Cardiac muscle cell (in vitro differentiated cells and primary cell): ENCODE measurements at regions not wholly inside any gene's neighbourhood (a gene's known extent, or its start where the extent isn't known, plus 50 kb on each side); places are given as distances from the start of the nearest gene placed in this dataset.

Experiments used
- DNase-seq, 2 donors: peaks; one replicate each; pipeline versions ENCODE4 v3.0.0 to v3.0.0-alpha.2; 2010 to 2017; ENCODE audit warnings: low read depth in 1 of 2, low spot score in 1 of 2
- H3K27ac ChIP-seq: fragments of 200-600 bp; sonication (generic); 2 replicates; pipeline ENCODE4 v1.5.1; 2016
- H3K27me3 ChIP-seq: fragments of 200-600 bp; sonication (generic); 2 replicates; pipeline ENCODE4 v1.6.0; 2016; ENCODE audit warnings: control low read depth
- H3K36me3 ChIP-seq: fragments of 200-600 bp; sonication (generic); 2 replicates; pipeline ENCODE4 v1.5.1; 2016; ENCODE audit warnings: control low read depth
- H3K4me1 ChIP-seq: fragments of 200-600 bp; sonication (generic); 2 replicates; pipeline ENCODE4 v1.8.1; 2017; ENCODE audit warnings: low read depth, mild to moderate bottlenecking, mixed run types
- H3K4me3 ChIP-seq: fragments of 200-600 bp; sonication (generic); 2 replicates; pipeline ENCODE4 v1.5.1; 2016; ENCODE audit warnings: mild to moderate bottlenecking
- H3K9me3 ChIP-seq: fragments of 200-600 bp; sonication (generic); 2 replicates; pipeline ENCODE4 v1.5.1; 2017; ENCODE audit warnings: low read depth, mild to moderate bottlenecking, control low read depth
- CTCF ChIP-seq: IDR thresholded peaks from 2 replicates; pipeline ENCODE4 v1.5.1; 2012; ENCODE audit warnings: low read depth, mild to moderate bottlenecking, low read length

- Histone ChIP-seq H3K27me3 (no peaks in the 10 kb centered on the region), H3K9me3 (no peaks in the 10 kb centered on the region), H3K4me3 (no peak overlapping the region), H3K27ac (no peak overlapping the region), H3K4me1 (no peaks in the 10 kb centered on the region), H3K36me3 (no peaks in the 10 kb centered on the region)
- no peak for TF ChIP-seq CTCF
- DNase-seq = no peak
Observed at GRCh38 chr12:89024580-89024979, 327.7 kb downstream of the DUSP6 start.

- DNase-seq = no peak
- Histone ChIP-seq H3K27ac (no peak overlapping the region), H3K9me3 (no peaks in the 10 kb centered on the region), H3K36me3 (no peaks in the 10 kb centered on the region), H3K4me1 (no peaks in the 10 kb centered on the region), H3K4me3 (no peak overlapping the region), H3K27me3 (no peaks in the 10 kb centered on the region)
- TF ChIP-seq CTCF = no peak
Observed at GRCh38 chr12:89023936-89024335, 328.4 kb downstream of the DUSP6 start.

- no peak for DNase-seq
- Histone ChIP-seq H3K4me3 (no peak overlapping the region), H3K27me3 (no peaks in the 10 kb centered on the region), H3K9me3 (no peaks in the 10 kb centered on the region), H3K4me1 (no peaks in the 10 kb centered on the region), H3K27ac (no peak overlapping the region), H3K36me3 (no peaks in the 10 kb centered on the region)
- no peak for TF ChIP-seq CTCF
Observed at GRCh38 chr12:89020689-89021088, 331.6 kb downstream of the DUSP6 start.

GRCh38 chr12:89020121-89020480 is 332.2 kb downstream of the DUSP6 start:
- no peak for DNase-seq

GRCh38 chr12:89019439-89020120 is 332.7 kb downstream of the DUSP6 start:
- Histone ChIP-seq H3K36me3 (no peaks in the 10 kb centered on the region), H3K4me1 (no peaks in the 10 kb centered on the region), H3K9me3 (no peaks in the 10 kb centered on the region), H3K27ac (no peak overlapping the region), H3K27me3 (no peaks in the 10 kb centered on the region), H3K4me3 (no peak overlapping the region)
- DNase-seq = peak; percentile 88 to 92
- peak; percentile 93 for TF ChIP-seq CTCF

More at GRCh38 chr12:89020121-89020480, 332.2 kb downstream of the DUSP6 start:
- no peaks in the 10 kb centered on the region for H3K27me3 ChIP-seq
- TF ChIP-seq CTCF = no peak
- no peaks in the 10 kb centered on the region for H3K4me1 ChIP-seq
- no peak overlapping the region for H3K27ac ChIP-seq
- H3K36me3 ChIP-seq = no peaks in the 10 kb centered on the region
- H3K9me3 ChIP-seq = no peaks in the 10 kb centered on the region
- no peak overlapping the region for H3K4me3 ChIP-seq
